Keratinocyte (primary cell): ENCODE measurements at regions not wholly inside any gene's neighbourhood (a gene's known extent, or its start where the extent isn't known, plus 50 kb on each side); places are given as distances from the start of the nearest gene placed in this dataset.

Experiments used
- EZH2 ChIP-seq: IDR thresholded peaks from one replicate; pipeline ENCODE4 v1.6.1; 2012; ENCODE audit warnings: inconsistent platforms, mild to moderate bottlenecking, low read length, moderate library complexity
- TF ChIP-seq, protein P1 (sequence below), 3 experiments: IDR thresholded peaks in 1 of 3; conservative IDR thresholded peaks in 1 of 3; optimal IDR thresholded peaks in 1 of 3; 2 replicates in 2 of 3; 3 replicates in 1 of 3; pipeline versions ENCODE3 to v1.5.1; 2011; ENCODE audit warnings: low read length in 3 of 3, mild to moderate bottlenecking in 3 of 3, moderate library complexity in 2 of 3, control low read depth in 1 of 3, inconsistent platforms in 1 of 3; ENCODE audit not compliant: insufficient read depth in 2 of 3; ENCODE audit errors: extremely low read depth in 1 of 3

DNA sequence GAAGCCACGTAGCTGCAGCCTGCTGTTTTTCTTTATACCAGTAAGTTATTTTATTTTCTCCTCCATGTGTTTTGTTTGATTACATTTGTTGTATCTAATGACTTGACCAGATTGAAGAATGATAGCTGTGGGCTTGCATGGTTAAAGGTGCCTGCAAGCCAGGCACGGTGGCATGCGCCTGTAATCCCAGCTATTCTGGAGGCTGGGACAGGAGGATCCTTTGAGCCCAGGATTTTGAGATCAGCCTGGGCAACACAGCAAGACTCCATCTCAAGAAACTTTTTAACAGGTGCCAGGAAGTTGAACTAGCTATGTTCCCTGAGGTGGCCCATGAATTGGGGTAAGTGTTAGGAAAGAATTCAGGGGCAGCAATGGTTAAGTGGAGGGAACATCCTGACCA is 179.4 kb downstream of the IRS1 start:
- TF ChIP-seq, protein P1, sequence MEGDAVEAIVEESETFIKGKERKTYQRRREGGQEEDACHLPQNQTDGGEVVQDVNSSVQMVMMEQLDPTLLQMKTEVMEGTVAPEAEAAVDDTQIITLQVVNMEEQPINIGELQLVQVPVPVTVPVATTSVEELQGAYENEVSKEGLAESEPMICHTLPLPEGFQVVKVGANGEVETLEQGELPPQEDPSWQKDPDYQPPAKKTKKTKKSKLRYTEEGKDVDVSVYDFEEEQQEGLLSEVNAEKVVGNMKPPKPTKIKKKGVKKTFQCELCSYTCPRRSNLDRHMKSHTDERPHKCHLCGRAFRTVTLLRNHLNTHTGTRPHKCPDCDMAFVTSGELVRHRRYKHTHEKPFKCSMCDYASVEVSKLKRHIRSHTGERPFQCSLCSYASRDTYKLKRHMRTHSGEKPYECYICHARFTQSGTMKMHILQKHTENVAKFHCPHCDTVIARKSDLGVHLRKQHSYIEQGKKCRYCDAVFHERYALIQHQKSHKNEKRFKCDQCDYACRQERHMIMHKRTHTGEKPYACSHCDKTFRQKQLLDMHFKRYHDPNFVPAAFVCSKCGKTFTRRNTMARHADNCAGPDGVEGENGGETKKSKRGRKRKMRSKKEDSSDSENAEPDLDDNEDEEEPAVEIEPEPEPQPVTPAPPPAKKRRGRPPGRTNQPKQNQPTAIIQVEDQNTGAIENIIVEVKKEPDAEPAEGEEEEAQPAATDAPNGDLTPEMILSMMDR (optimal IDR thresholded peaks at IDR 0.05 in 1 of 3, IDR thresholded peaks at IDR 0.05 in 1 of 3, conservative IDR thresholded peaks at IDR 0.05 in 1 of 3; ENCODE audit: extremely low read depth in 1 of 3, insufficient read depth in 2 of 3, low read length in 3 of 3), result no peak
- TF ChIP-seq EZH2, result no peak
